Liver (tissue), 8 donors: ENCODE measurements at regions not wholly inside any gene's neighbourhood (a gene's known extent, or its start where the extent isn't known, plus 50 kb on each side); places are given as distances from the start of the nearest gene placed in this dataset.

ENCODE experiments used
- DNase-seq: peaks from one replicate; pipeline ENCODE4 v3.0.0-alpha.2; 2017; ENCODE audit warnings: low spot score
- H3K27ac ChIP-seq, 2 donors: one replicate each; pipeline ENCODE4 v1.7.0; 2013; ENCODE audit warnings: inconsistent platforms in 2 of 2, low read length in 2 of 2, control low read depth in 1 of 2, low read depth in 1 of 2, mild to moderate bottlenecking in 1 of 2
- H3K27me3 ChIP-seq, 4 donors: one replicate each; pipeline versions ENCODE4 v1.6.1 to v1.7.0; 2013; ENCODE audit warnings: low read length in 3 of 4, inconsistent platforms in 1 of 4, mild to moderate bottlenecking in 1 of 4, moderate library complexity in 1 of 4; ENCODE audit not compliant: control insufficient read depth in 4 of 4, insufficient read depth in 4 of 4
- H3K36me3 ChIP-seq, 4 donors: one replicate each; pipeline versions ENCODE4 v1.6.1 to v1.7.0; 2013; ENCODE audit warnings: low read length in 3 of 4, mild to moderate bottlenecking in 3 of 4, low read depth in 1 of 4, moderate library complexity in 1 of 4; ENCODE audit not compliant: control insufficient read depth in 4 of 4, insufficient read depth in 3 of 4
- H3K4me1 ChIP-seq, 4 donors: one replicate each; pipeline versions ENCODE4 v1.6.1 to v1.7.0; 2013; ENCODE audit warnings: low read length in 3 of 4, mild to moderate bottlenecking in 3 of 4, moderate library complexity in 1 of 4; ENCODE audit not compliant: control insufficient read depth in 4 of 4, insufficient read depth in 4 of 4
- H3K4me3 ChIP-seq, 3 donors: one replicate each; pipeline versions ENCODE4 v1.6.1 to v1.7.0; 2013; ENCODE audit warnings: low read length in 3 of 3, control low read depth in 1 of 3, low read depth in 1 of 3, mild to moderate bottlenecking in 1 of 3
- H3K9ac ChIP-seq, 2 donors: one replicate each; pipeline ENCODE4 v1.7.0; 2013; ENCODE audit warnings: low read length in 2 of 2, mild to moderate bottlenecking in 2 of 2, moderate library complexity in 2 of 2, control low read depth in 1 of 2, low read depth in 1 of 2
- H3K9me3 ChIP-seq, 4 donors: one replicate each; pipeline versions ENCODE4 v1.6.1 to v1.7.0; 2013; ENCODE audit warnings: low read length in 3 of 4; ENCODE audit not compliant: control insufficient read depth in 4 of 4
- CTCF ChIP-seq: fragments of 150-350 bp; IDR thresholded peaks from 2 replicates; pipeline ENCODE4 v1.5.1; 2017; ENCODE audit warnings: improper control_type of control experiment, low read depth, low read length; ENCODE audit not compliant: missing input control
- EGR1 ChIP-seq, 2 donors: IDR thresholded peaks; 2 replicates each; pipeline ENCODE4 v1.6.1; 2016 to 2018; ENCODE audit warnings: antibody characterized with exemption in 2 of 2, low read depth in 2 of 2
- FOXA1 ChIP-seq: IDR thresholded peaks from 2 replicates; pipeline ENCODE4 v1.6.1; 2016; ENCODE audit warnings: antibody characterized with exemption
- FOXA2 ChIP-seq: IDR thresholded peaks from 2 replicates; pipeline ENCODE4 v1.6.1; 2016; ENCODE audit warnings: antibody characterized with exemption
- GABPA ChIP-seq, 2 donors: IDR thresholded peaks in 1 of 2; conservative IDR thresholded peaks in 1 of 2; 2 replicates each; pipeline ENCODE4 v1.6.1; 2016; ENCODE audit warnings: antibody characterized with exemption in 2 of 2, mild to moderate bottlenecking in 1 of 2, moderate library complexity in 1 of 2
- HNF4G ChIP-seq: IDR thresholded peaks from 2 replicates; pipeline ENCODE4 v1.6.1; 2016; ENCODE audit warnings: antibody characterized with exemption
- JUND ChIP-seq, 2 donors: IDR thresholded peaks; 2 replicates each; pipeline ENCODE4 v1.6.1; 2016; ENCODE audit warnings: antibody characterized with exemption in 2 of 2
- MAX ChIP-seq: IDR thresholded peaks from 2 replicates; pipeline ENCODE4 v1.6.1; 2016; ENCODE audit warnings: antibody characterized with exemption
- NR2F2 ChIP-seq: IDR thresholded peaks from 2 replicates; pipeline ENCODE4 v1.6.1; 2016; ENCODE audit warnings: antibody characterized with exemption
- RAD21 ChIP-seq, 2 donors: IDR thresholded peaks; 2 replicates each; pipeline ENCODE4 v1.6.1; 2016; ENCODE audit warnings: antibody characterized with exemption in 2 of 2, mild to moderate bottlenecking in 2 of 2
- RXRA ChIP-seq, 2 donors: IDR thresholded peaks; 2 replicates each; pipeline ENCODE4 v1.6.1; 2017 to 2018; ENCODE audit warnings: antibody characterized with exemption in 2 of 2, mild to moderate bottlenecking in 1 of 2
- SP1 ChIP-seq: IDR thresholded peaks from 2 replicates; pipeline ENCODE4 v1.6.1; 2018; ENCODE audit warnings: antibody characterized with exemption, mild to moderate bottlenecking
- TAF1 ChIP-seq: conservative IDR thresholded peaks from 2 replicates; pipeline ENCODE4 v1.6.1; 2016; ENCODE audit warnings: antibody characterized with exemption, mild to moderate bottlenecking
- YY1 ChIP-seq: IDR thresholded peaks from 2 replicates; pipeline ENCODE4 v1.6.1; 2016; ENCODE audit warnings: antibody characterized with exemption, mild to moderate bottlenecking
- WGBS: extraction: QIAGEN DNeasy Blood & Tissue Kit; methylation state at CpG from one replicate; pipeline ENCODE4 v1.1.7; 2013; 5-methylcytosine and 5-hydroxymethylcytosine counted together
- TF ChIP-seq, protein P1 (sequence below): IDR thresholded peaks from 2 replicates; pipeline ENCODE4 v1.6.1; 2016; ENCODE audit warnings: antibody characterized with exemption, mild to moderate bottlenecking
- TF ChIP-seq, protein P2 (sequence below): IDR thresholded peaks from 2 replicates; pipeline ENCODE4 v1.6.1; 2016; ENCODE audit warnings: antibody characterized with exemption
- donor health status: healthy.
- donor health status: healthy.
- donor health status: healthy.
- donor health status: healthy.
- donor health status: healthy.

DNA sequence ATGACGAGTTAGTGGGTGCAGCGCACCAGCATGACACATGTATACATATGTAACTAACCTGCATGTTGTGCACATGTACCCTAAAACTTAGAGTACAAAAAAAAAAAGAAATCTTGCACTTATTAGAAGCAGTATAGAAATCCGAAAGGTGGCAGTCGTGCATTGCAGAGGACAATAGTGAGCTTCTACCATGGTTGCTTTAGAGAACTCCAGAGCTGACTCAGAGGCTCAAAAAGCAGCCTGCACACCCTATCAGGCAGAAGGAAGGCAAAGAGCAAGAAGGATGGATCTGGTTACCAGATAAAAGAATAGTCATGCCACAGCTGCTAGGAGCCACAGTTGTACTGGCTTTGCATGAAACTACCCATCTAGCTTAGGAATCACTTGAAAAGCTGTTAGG is 796.0 kb upstream of the TSPY4 start (continued):
- TF ChIP-seq, protein P1, sequence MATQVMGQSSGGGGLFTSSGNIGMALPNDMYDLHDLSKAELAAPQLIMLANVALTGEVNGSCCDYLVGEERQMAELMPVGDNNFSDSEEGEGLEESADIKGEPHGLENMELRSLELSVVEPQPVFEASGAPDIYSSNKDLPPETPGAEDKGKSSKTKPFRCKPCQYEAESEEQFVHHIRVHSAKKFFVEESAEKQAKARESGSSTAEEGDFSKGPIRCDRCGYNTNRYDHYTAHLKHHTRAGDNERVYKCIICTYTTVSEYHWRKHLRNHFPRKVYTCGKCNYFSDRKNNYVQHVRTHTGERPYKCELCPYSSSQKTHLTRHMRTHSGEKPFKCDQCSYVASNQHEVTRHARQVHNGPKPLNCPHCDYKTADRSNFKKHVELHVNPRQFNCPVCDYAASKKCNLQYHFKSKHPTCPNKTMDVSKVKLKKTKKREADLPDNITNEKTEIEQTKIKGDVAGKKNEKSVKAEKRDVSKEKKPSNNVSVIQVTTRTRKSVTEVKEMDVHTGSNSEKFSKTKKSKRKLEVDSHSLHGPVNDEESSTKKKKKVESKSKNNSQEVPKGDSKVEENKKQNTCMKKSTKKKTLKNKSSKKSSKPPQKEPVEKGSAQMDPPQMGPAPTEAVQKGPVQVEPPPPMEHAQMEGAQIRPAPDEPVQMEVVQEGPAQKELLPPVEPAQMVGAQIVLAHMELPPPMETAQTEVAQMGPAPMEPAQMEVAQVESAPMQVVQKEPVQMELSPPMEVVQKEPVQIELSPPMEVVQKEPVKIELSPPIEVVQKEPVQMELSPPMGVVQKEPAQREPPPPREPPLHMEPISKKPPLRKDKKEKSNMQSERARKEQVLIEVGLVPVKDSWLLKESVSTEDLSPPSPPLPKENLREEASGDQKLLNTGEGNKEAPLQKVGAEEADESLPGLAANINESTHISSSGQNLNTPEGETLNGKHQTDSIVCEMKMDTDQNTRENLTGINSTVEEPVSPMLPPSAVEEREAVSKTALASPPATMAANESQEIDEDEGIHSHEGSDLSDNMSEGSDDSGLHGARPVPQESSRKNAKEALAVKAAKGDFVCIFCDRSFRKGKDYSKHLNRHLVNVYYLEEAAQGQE = no peak
- TF ChIP-seq RAD21 (IDR thresholded peaks at IDR 0.05) = no peak

- no peak for DNase-seq
- H3K4me3 ChIP-seq = no peak overlapping the region
- H3K36me3 ChIP-seq = no peaks in the 10 kb centered on the region
- H3K9ac ChIP-seq = no peak overlapping the region
- no peak overlapping the region for H3K27ac ChIP-seq
- no peaks in the 10 kb centered on the region for H3K27me3 ChIP-seq
- WGBS = 66% methylated on average over 2 of the region's 2 CpGs
- no peaks in the 10 kb centered on the region for H3K9me3 ChIP-seq
- TF ChIP-seq NR2F2 (no peak), TAF1 (no peak), HNF4G (no peak), RAD21 (IDR thresholded peaks at IDR 0.05) (no peak), GABPA (IDR thresholded peaks at IDR 0.05 in 1 of 2, conservative IDR thresholded peaks at IDR 0.05 in 1 of 2) (no peak), MAX (no peak), EGR1 (IDR thresholded peaks at IDR 0.05; ENCODE audit: low read depth in 2 of 2) (no peak), JUND (IDR thresholded peaks at IDR 0.05) (no peak), RXRA (IDR thresholded peaks at IDR 0.05) (no peak), FOXA2 (no peak), CTCF (no peak), SP1 (no peak), FOXA1 (no peak), YY1 (no peak)
- TF ChIP-seq, protein P2, sequence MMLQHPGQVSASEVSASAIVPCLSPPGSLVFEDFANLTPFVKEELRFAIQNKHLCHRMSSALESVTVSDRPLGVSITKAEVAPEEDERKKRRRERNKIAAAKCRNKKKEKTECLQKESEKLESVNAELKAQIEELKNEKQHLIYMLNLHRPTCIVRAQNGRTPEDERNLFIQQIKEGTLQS = no peak
- H3K4me1 ChIP-seq = no peaks in the 10 kb centered on the region
Observed at GRCh38 chrY:8544715-8545114, 792.5 kb upstream of the TSPY4 start.

- Histone ChIP-seq H3K9me3 (no peaks in the 10 kb centered on the region), H3K27ac (no peak overlapping the region), H3K27me3 (no peaks in the 10 kb centered on the region), H3K4me1 (no peaks in the 10 kb centered on the region), H3K9ac (no peak overlapping the region), H3K4me3 (no peak overlapping the region), H3K36me3 (no peaks in the 10 kb centered on the region)
- no peak for DNase-seq
- no peak for TF ChIP-seq HNF4G
- TF ChIP-seq EGR1 (IDR thresholded peaks at IDR 0.05; ENCODE audit: low read depth in 2 of 2) = no peak
- TF ChIP-seq, protein P1 = no peak
- TF ChIP-seq CTCF = no peak
- TF ChIP-seq SP1 = no peak
Observed at GRCh38 chrY:8547931-8548330, 789.3 kb upstream of the TSPY4 start.
